Choroid plexus epithelial cell (primary cell): ENCODE measurements at regions not wholly inside any gene's neighbourhood (a gene's known extent, or its start where the extent isn't known, plus 50 kb on each side); places are given as distances from the start of the nearest gene placed in this dataset.
"Not testable (repeated sequence)": the region's sequence is repeated elsewhere in the genome, so short reads cannot be mapped to it uniquely, and the experiment has no call there.

Source experiments
- DNase-seq: peaks from one replicate; pipeline ENCODE4 v3.0.0-alpha.2; 2010; ENCODE audit warnings: low read depth
- H3K4me3 ChIP-seq: 2 replicates; pipeline ENCODE4 v1.5.1; 2011; ENCODE audit warnings: low read depth, mild to moderate bottlenecking, control low read depth, low read length, moderate library complexity
- CTCF ChIP-seq: conservative IDR thresholded peaks from 2 replicates; pipeline ENCODE4 v1.5.1; 2011; ENCODE audit warnings: low read depth, mild to moderate bottlenecking, control low read depth, inconsistent platforms, low read length, moderate library complexity

DNA sequence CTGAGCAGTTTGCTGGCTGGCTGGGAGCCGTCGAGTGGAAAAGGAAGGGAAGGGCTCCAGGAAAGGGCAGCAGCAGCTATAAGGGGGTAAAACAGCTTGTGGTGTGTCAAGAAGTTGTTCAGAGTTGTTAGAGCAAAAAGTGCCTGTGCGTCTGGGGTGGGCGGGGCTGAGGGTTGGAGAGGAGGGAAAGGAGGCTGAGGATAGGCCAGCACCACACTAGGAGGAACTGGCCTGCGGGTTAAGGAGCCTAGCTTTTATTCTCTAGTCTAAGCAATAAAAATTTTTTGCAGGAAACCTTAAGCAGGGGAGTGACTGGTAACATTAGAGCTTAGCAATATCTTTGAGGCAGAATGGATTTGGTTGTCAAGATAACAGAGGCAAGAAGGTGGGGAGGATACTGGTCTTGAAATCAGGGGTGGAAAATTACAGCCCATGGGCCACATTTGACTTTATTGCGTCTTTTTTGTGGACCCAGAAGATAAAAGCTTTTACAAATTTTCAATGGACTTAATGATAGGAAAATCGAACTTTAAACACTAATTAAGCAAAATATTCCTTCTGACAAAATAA lies 134.5 kb upstream of the AADACL2 start:
- H3K4me3 ChIP-seq: no peak overlapping the region
- TF ChIP-seq CTCF: no peak
- no peak for DNase-seq

DNA sequence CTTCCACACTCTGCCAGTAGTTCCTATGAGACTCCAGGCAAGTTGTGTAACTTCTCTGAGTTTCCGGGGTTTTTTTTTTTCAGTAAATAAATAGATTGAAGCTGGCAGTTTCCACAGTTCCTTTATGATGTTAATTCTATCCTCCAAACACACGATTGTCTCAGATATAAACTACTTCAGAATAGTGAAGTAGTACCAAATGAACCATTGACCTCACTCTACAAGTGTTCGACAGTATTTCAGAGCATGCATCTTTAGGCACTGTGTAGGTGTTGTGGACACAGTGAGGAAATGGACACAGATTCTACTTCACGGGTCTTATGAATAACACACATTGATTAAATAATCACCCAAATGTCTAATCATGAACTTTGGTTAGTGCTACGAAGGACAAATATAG lies 136.1 kb upstream of the IGSF10 start:
- H3K4me3 ChIP-seq: no peak overlapping the region
- no peak for TF ChIP-seq CTCF
- no peak for DNase-seq

GRCh38 chr3:151593928-151594327 lies 133.1 kb upstream of the IGSF10 start:
- no peak for TF ChIP-seq CTCF
- no peak overlapping the region for H3K4me3 ChIP-seq
- peak; percentile 7 for DNase-seq

DNA sequence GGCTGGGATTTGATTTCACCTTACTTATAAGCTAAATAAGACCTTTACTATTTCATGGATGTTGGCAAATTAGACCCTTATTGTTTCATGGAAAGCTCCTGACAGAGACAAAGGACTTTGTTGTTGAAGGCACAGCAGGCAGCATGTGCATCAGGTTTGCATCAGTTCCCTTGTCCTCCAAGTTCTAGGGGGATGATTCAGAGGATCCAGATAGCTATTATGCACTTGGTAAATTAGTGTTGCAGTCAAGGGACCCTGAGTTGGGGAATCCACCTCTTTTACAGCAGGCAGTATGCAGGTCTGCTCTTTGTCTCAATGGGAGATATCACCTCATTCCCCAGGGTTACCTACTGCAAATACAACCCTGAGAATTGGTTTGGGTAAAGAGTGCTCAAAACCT lies 131.4 kb upstream of the IGSF10 start:
- no peak overlapping the region for H3K4me3 ChIP-seq
- TF ChIP-seq CTCF: no peak
- DNase-seq: no peak

DNA sequence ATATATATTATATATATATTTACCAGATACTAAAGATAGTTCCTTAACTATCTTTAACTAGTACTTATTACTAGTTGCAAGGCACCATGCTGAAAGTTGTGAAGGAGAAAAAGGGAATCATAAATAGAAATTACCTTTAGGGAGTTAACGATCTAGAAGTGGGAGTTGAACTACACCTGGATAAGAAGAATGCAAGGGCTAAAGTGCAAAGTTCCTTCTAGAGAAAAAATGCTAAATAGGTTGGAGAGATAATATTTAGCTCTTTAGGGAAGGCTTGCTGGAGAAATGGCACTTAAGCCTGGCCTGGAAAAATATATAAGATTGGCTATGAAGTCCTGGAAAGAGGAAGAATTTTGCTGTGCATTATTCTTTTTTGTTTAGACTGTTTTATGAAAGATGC lies 130.6 kb upstream of the IGSF10 start:
- no peak for TF ChIP-seq CTCF
- H3K4me3 ChIP-seq: no peak overlapping the region
- no peak for DNase-seq

- TF ChIP-seq CTCF: no peak
- no peak for DNase-seq
Observed at GRCh38 chr3:151589311-151589710, 128.4 kb upstream of the IGSF10 start.

DNA sequence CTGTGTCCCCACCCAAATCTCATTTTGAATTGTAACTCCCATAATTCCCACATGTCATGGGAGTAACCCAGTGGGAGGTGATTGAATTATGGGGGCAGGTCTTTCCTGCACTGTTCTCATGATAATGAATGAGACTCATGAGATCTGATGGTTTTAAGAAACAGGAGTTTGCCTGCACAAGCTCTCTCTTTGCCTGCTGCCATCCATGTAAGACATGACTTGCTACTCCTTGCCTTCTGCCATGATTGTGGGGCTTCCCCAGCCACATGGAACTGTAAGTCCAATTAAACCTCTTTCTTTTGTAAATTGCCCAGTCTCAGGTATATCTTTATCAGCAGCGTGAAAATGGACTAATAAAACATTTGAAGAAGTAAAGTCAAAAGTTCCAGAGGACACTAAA lies 126.8 kb upstream of the IGSF10 start:
- H3K4me3 ChIP-seq, DNase-seq: not testable (repeated sequence)

More at GRCh38 chr3:151589311-151589710, 128.4 kb upstream of the IGSF10 start:
- H3K4me3 ChIP-seq: no peak overlapping the region
